ENCODE measurements at regions not wholly inside any gene's neighbourhood (a gene's known extent, or its start where the extent isn't known, plus 50 kb on each side); places are given as distances from the start of the nearest gene placed in this dataset.

GRCh38 chr9:28260330-28260729 lies 687.0 kb upstream of the C9orf72 start:
- Histone ChIP-seq H3K27ac (no peak overlapping the region), H3K27me3 (ENCODE audit: low read depth) (no peaks in the 10 kb centered on the region), H3K4me3 (no peak overlapping the region), H3K9me3 (no peaks in the 10 kb centered on the region), H3K4me1 (no peaks in the 10 kb centered on the region), H3K36me3 (no peaks in the 10 kb centered on the region)
- DNase-seq (no peak), ATAC-seq (no peak)
- no peak for TF ChIP-seq CTCF (IDR thresholded peaks at IDR 0.05)
- intact Hi-C loops (cut with DNase I), result no loop called here

GRCh38 chr9:28264368-28264767 lies 691.1 kb upstream of the C9orf72 start:
- ATAC-seq (no peak), DNase-seq (no peak)
- intact Hi-C loops (cut with DNase I), result no loop called here
- Histone ChIP-seq H3K9me3 (no peaks in the 10 kb centered on the region), H3K36me3 (no peaks in the 10 kb centered on the region), H3K4me3 (no peak overlapping the region), H3K27ac (no peak overlapping the region), H3K4me1 (no peaks in the 10 kb centered on the region), H3K27me3 (ENCODE audit: low read depth) (no peaks in the 10 kb centered on the region)
- TF ChIP-seq CTCF (IDR thresholded peaks at IDR 0.05), result no peak

GRCh38 chr9:28267351-28267750 lies 694.1 kb upstream of the C9orf72 start:
- no peak overlapping the region for H3K4me3 ChIP-seq
- no peak for DNase-seq
- no peak for TF ChIP-seq CTCF (IDR thresholded peaks at IDR 0.05)
- intact Hi-C loops (cut with DNase I), result no loop called here
- no peaks in the 10 kb centered on the region for H3K27me3 ChIP-seq (ENCODE audit: low read depth)
- H3K9me3 ChIP-seq, result no peaks in the 10 kb centered on the region
- no peaks in the 10 kb centered on the region for H3K36me3 ChIP-seq
- no peak overlapping the region for H3K27ac ChIP-seq
- ATAC-seq, result no peak
- H3K4me1 ChIP-seq, result no peaks in the 10 kb centered on the region

- no peak for TF ChIP-seq CTCF (IDR thresholded peaks at IDR 0.05)
- Histone ChIP-seq H3K4me3 (no peak overlapping the region), H3K27me3 (ENCODE audit: low read depth) (no peaks in the 10 kb centered on the region), H3K9me3 (no peaks in the 10 kb centered on the region), H3K27ac (no peak overlapping the region), H3K36me3 (no peaks in the 10 kb centered on the region), H3K4me1 (no peaks in the 10 kb centered on the region)
- ATAC-seq, result no peak
- no peak for DNase-seq
- intact Hi-C loops (cut with DNase I), result no loop called here
Measured at GRCh38 chr9:28270156-28270555, 696.9 kb upstream of the C9orf72 start.

- H3K27me3 ChIP-seq (ENCODE audit: low read depth), result no peaks in the 10 kb centered on the region
- ATAC-seq (no peak), DNase-seq (no peak)
- no peak overlapping the region for H3K27ac ChIP-seq
- TF ChIP-seq CTCF (IDR thresholded peaks at IDR 0.05), result no peak
- intact Hi-C loops (cut with DNase I), result no loop called here
- H3K4me1 ChIP-seq, result no peaks in the 10 kb centered on the region
- no peaks in the 10 kb centered on the region for H3K36me3 ChIP-seq
- no peaks in the 10 kb centered on the region for H3K9me3 ChIP-seq
- no peak overlapping the region for H3K4me3 ChIP-seq
Measured at GRCh38 chr9:28272127-28272526, 698.8 kb upstream of the C9orf72 start.

GRCh38 chr9:28287455-28287854 lies 714.2 kb upstream of the C9orf72 start:
- ATAC-seq (no peak), DNase-seq (no peak)
- no peak for TF ChIP-seq CTCF (IDR thresholded peaks at IDR 0.05)
- no peaks in the 10 kb centered on the region for H3K9me3 ChIP-seq
- no peaks in the 10 kb centered on the region for H3K4me1 ChIP-seq
- intact Hi-C loops (cut with DNase I), result no loop called here
- no peak overlapping the region for H3K4me3 ChIP-seq
- H3K36me3 ChIP-seq, result no peaks in the 10 kb centered on the region
- no peak overlapping the region for H3K27ac ChIP-seq
- no peaks in the 10 kb centered on the region for H3K27me3 ChIP-seq (ENCODE audit: low read depth)
